Mesenchymal stem cell (in vitro differentiated cells and primary cell): ENCODE measurements at regions not wholly inside any gene's neighbourhood (a gene's known extent, or its start where the extent isn't known, plus 50 kb on each side); places are given as distances from the start of the nearest gene placed in this dataset.
A peak's percentile ranks its signal among the peaks of the same experiment; 100 is the strongest.

Source experiments
- DNase-seq: peaks from one replicate; pipeline ENCODE4 v3.0.0-alpha.2; 2013
- H2AFZ ChIP-seq: one replicate; pipeline ENCODE4 v1.6.1; 2013; ENCODE audit warnings: low read depth, mild to moderate bottlenecking, control low read depth, inconsistent platforms, low read length, moderate library complexity
- H2AK5ac ChIP-seq: 2 replicates; pipeline ENCODE4 v1.6.1; 2013; ENCODE audit warnings: low read length, moderate library complexity, mild to moderate bottlenecking, inconsistent platforms; ENCODE audit not compliant: severe bottlenecking
- H2BK120ac ChIP-seq: one replicate; pipeline ENCODE4 v1.6.1; 2013; ENCODE audit warnings: low read depth, mild to moderate bottlenecking, inconsistent platforms, low read length, moderate library complexity
- H2BK12ac ChIP-seq, 2 experiments: one replicate each; pipeline ENCODE4 v1.6.1; 2013; ENCODE audit warnings: inconsistent platforms in 2 of 2, low read length in 2 of 2, mild to moderate bottlenecking in 2 of 2, moderate library complexity in 2 of 2, control low read depth in 1 of 2
- H2BK15ac ChIP-seq: one replicate; pipeline ENCODE4 v1.6.1; 2013; ENCODE audit warnings: mild to moderate bottlenecking, low read depth, inconsistent platforms; ENCODE audit not compliant: poor library complexity, severe bottlenecking
- H2BK5ac ChIP-seq: 2 replicates; pipeline ENCODE4 v1.6.1; 2013; ENCODE audit warnings: low read depth, mild to moderate bottlenecking, low read length, control low read depth, inconsistent platforms; ENCODE audit not compliant: poor library complexity, severe bottlenecking
- H3K14ac ChIP-seq, 2 experiments: one replicate each; pipeline ENCODE4 v1.6.1; 2013; ENCODE audit warnings: inconsistent platforms in 2 of 2, low read length in 2 of 2, control low read depth in 1 of 2, mild to moderate bottlenecking in 1 of 2, moderate library complexity in 1 of 2
- H3K18ac ChIP-seq, 2 experiments: one replicate each; pipeline ENCODE4 v1.6.1; 2013; ENCODE audit warnings: inconsistent platforms in 2 of 2, low read length in 2 of 2, control low read depth in 1 of 2, low read depth in 1 of 2, mild to moderate bottlenecking in 1 of 2
- H3K23ac ChIP-seq, 2 experiments: one replicate each; pipeline ENCODE4 v1.6.1; 2013; ENCODE audit warnings: inconsistent platforms in 2 of 2, low read length in 2 of 2, mild to moderate bottlenecking in 2 of 2, moderate library complexity in 2 of 2, control low read depth in 1 of 2
- H3K27ac ChIP-seq: 2 replicates; pipeline ENCODE4 v1.5.1; 2013; ENCODE audit warnings: mild to moderate bottlenecking, moderate library complexity, low read length, control low read depth, inconsistent platforms; ENCODE audit not compliant: poor library complexity, severe bottlenecking
- H3K27me3 ChIP-seq, 2 experiments: 2 replicates each; pipeline versions ENCODE4 v1.6.1 to v1.7.0; 2013; ENCODE audit warnings: low read length in 2 of 2, mild to moderate bottlenecking in 2 of 2, moderate library complexity in 2 of 2, control low read depth in 1 of 2, inconsistent platforms in 1 of 2; ENCODE audit not compliant: control insufficient read depth in 1 of 2, insufficient read depth in 1 of 2
- H3K36me3 ChIP-seq, 2 experiments: 2 replicates each; pipeline versions ENCODE4 v1.6.1 to v1.7.0; 2013; ENCODE audit warnings: low read length in 2 of 2, control low read depth in 1 of 2, inconsistent platforms in 1 of 2, low read depth in 1 of 2, mild to moderate bottlenecking in 1 of 2; ENCODE audit not compliant: insufficient read depth in 2 of 2, control insufficient read depth in 1 of 2
- H3K4ac ChIP-seq, 2 experiments: one replicate each; pipeline ENCODE4 v1.6.1; 2013; ENCODE audit warnings: inconsistent platforms in 2 of 2, low read length in 2 of 2, mild to moderate bottlenecking in 2 of 2, moderate library complexity in 2 of 2, control low read depth in 1 of 2, low read depth in 1 of 2
- H3K4me1 ChIP-seq: 2 replicates; pipeline ENCODE4 v1.6.1; 2013; ENCODE audit warnings: low read depth, low read length, control low read depth; ENCODE audit not compliant: control insufficient read depth, insufficient read depth
- H3K4me2 ChIP-seq: 2 replicates; pipeline ENCODE4 v1.6.1; 2013; ENCODE audit warnings: low read length, mild to moderate bottlenecking, inconsistent platforms; ENCODE audit not compliant: poor library complexity, severe bottlenecking
- H3K4me3 ChIP-seq, 2 experiments: 2 replicates each; pipeline versions ENCODE4 v1.5.1 to v1.7.0; 2013; ENCODE audit warnings: low read length in 2 of 2, mild to moderate bottlenecking in 2 of 2, control low read depth in 1 of 2, low read depth in 1 of 2; ENCODE audit not compliant: insufficient read depth in 1 of 2
- H3K79me1 ChIP-seq: replicated peaks from 2 replicates; pipeline ENCODE4 v1.6.1; 2013; ENCODE audit warnings: mild to moderate bottlenecking, control low read depth, low read length, inconsistent platforms; ENCODE audit not compliant: poor library complexity, severe bottlenecking
- H3K9ac ChIP-seq: 2 replicates; pipeline ENCODE4 v1.7.0; 2013; ENCODE audit warnings: mild to moderate bottlenecking, low read length, moderate library complexity
- H3K9me3 ChIP-seq: 2 replicates; pipeline ENCODE4 v1.7.0; 2013; ENCODE audit warnings: mild to moderate bottlenecking, low read length; ENCODE audit not compliant: control insufficient read depth
- H4K8ac ChIP-seq: one replicate; pipeline ENCODE4 v1.6.1; 2013; ENCODE audit warnings: inconsistent platforms, mild to moderate bottlenecking, low read length, moderate library complexity
- H4K91ac ChIP-seq: one replicate; pipeline ENCODE4 v1.6.1; 2013; ENCODE audit warnings: mild to moderate bottlenecking, low read length, inconsistent platforms
- WGBS: methylation state at CpG from one replicate; pipeline ENCODE4 v1.1.7; 2013; ENCODE audit warnings: mixed read lengths; 5-methylcytosine and 5-hydroxymethylcytosine counted together

GRCh38 chr5:110256298-110256697, 470.2 kb downstream of the TMEM232 start:
- Histone ChIP-seq H3K27me3 (no peaks in the 10 kb centered on the region), H3K27ac (no peak overlapping the region), H3K4ac (no peak overlapping the region)

GRCh38 chr5:110257971-110258370, 468.5 kb downstream of the TMEM232 start:
- Histone ChIP-seq H3K23ac (no peak overlapping the region), H2BK120ac (no peak overlapping the region), H3K4me1 (peaks cover 2% of the 10 kb centered on the region), H3K27me3 (no peaks in the 10 kb centered on the region), H3K4ac (peak overlapping the region in 1 of 2 experiments; percentile 9), H3K36me3 (no peaks in the 10 kb centered on the region), H2AK5ac (no peak overlapping the region), H3K9me3 (no peaks in the 10 kb centered on the region), H3K27ac (no peak overlapping the region), H2BK5ac (no peak overlapping the region), H3K4me3 (no peak overlapping the region), H3K14ac (no peak overlapping the region), H2BK12ac (no peak overlapping the region), H2AFZ (no peak overlapping the region), H2BK15ac (no peak overlapping the region), H4K91ac (no peak overlapping the region), H3K18ac (no peak overlapping the region), H3K79me1 (no peaks in the 10 kb centered on the region), H4K8ac (no peak overlapping the region), H3K9ac (no peak overlapping the region), H3K4me2 (no peak overlapping the region)
- DNase-seq, result no peak
- WGBS, result 97% methylated on average over 5 of the region's 6 CpGs

More at GRCh38 chr5:110256298-110256697, 470.2 kb downstream of the TMEM232 start:
- 100% methylated on average over 1 of the region's 2 CpGs for WGBS
- Histone ChIP-seq H2BK120ac (no peak overlapping the region), H4K8ac (no peak overlapping the region), H3K36me3 (no peaks in the 10 kb centered on the region), H2BK15ac (no peak overlapping the region), H3K9me3 (no peaks in the 10 kb centered on the region), H2BK12ac (no peak overlapping the region), H3K79me1 (no peaks in the 10 kb centered on the region), H2BK5ac (no peak overlapping the region), H3K23ac (no peak overlapping the region), H3K4me1 (peaks cover 2% of the 10 kb centered on the region), H3K4me2 (no peak overlapping the region), H4K91ac (no peak overlapping the region), H3K9ac (no peak overlapping the region), H2AK5ac (no peak overlapping the region), H3K18ac (no peak overlapping the region), H2AFZ (no peak overlapping the region), H3K4me3 (no peak overlapping the region), H3K14ac (no peak overlapping the region)
- DNase-seq, result no peak

- no peak overlapping the region for H3K27ac ChIP-seq
- no peak overlapping the region for H2BK5ac ChIP-seq
- no peak overlapping the region for H3K23ac ChIP-seq
- no peak overlapping the region for H4K91ac ChIP-seq
- peak overlapping the region; percentile 6 for H2AFZ ChIP-seq
- H3K9me3 ChIP-seq, result no peaks in the 10 kb centered on the region
- H4K8ac ChIP-seq, result no peak overlapping the region
- H3K36me3 ChIP-seq, result no peaks in the 10 kb centered on the region
- no peaks in the 10 kb centered on the region for H3K79me1 ChIP-seq
- H3K4me2 ChIP-seq, result no peak overlapping the region
- no peak overlapping the region for H2AK5ac ChIP-seq
- H3K18ac ChIP-seq, result no peak overlapping the region
- H2BK12ac ChIP-seq, result peak overlapping the region in 1 of 2 experiments; percentile 47
- WGBS, result 58% methylated on average over 5 of the region's 5 CpGs
- peaks cover 2% of the 10 kb centered on the region for H3K4me1 ChIP-seq
- no peak overlapping the region for H2BK120ac ChIP-seq
- peak overlapping the region; percentile 44 for H3K9ac ChIP-seq
- H3K27me3 ChIP-seq, result no peaks in the 10 kb centered on the region
- no peak overlapping the region for H3K14ac ChIP-seq
- peak overlapping the region in 1 of 2 experiments; percentile 50 for H3K4me3 ChIP-seq
- peak; percentile 88 for DNase-seq
- no peak overlapping the region for H2BK15ac ChIP-seq
- H3K4ac ChIP-seq, result peak overlapping the region in 1 of 2 experiments; percentile 9
Measured at GRCh38 chr5:110258460-110259216, 467.8 kb downstream of the TMEM232 start.

GRCh38 chr5:110262749-110263148, 463.7 kb downstream of the TMEM232 start:
- peak; percentile 56 for DNase-seq
- no peak overlapping the region for H2AK5ac ChIP-seq
- H2BK15ac ChIP-seq, result no peak overlapping the region
- H3K36me3 ChIP-seq, result no peaks in the 10 kb centered on the region
- no peak overlapping the region for H2BK120ac ChIP-seq
- H3K27me3 ChIP-seq, result no peaks in the 10 kb centered on the region
- no peak overlapping the region for H3K4ac ChIP-seq
- H3K9ac ChIP-seq, result no peak overlapping the region
- H4K91ac ChIP-seq, result no peak overlapping the region
- H3K79me1 ChIP-seq, result no peaks in the 10 kb centered on the region
- no peak overlapping the region for H3K27ac ChIP-seq
- H4K8ac ChIP-seq, result no peak overlapping the region
- H3K4me2 ChIP-seq, result no peak overlapping the region
- H3K4me1 ChIP-seq, result peaks cover 2% of the 10 kb centered on the region
- no peak overlapping the region for H3K14ac ChIP-seq
- no peak overlapping the region for H2AFZ ChIP-seq
- no peak overlapping the region for H2BK5ac ChIP-seq
- H3K23ac ChIP-seq, result no peak overlapping the region
- no peak overlapping the region for H2BK12ac ChIP-seq
- H3K9me3 ChIP-seq, result no peaks in the 10 kb centered on the region
- H3K18ac ChIP-seq, result no peak overlapping the region
- no peak overlapping the region for H3K4me3 ChIP-seq
